ENCODE measurements at regions not wholly inside any gene's neighbourhood (a gene's known extent, or its start where the extent isn't known, plus 50 kb on each side); places are given as distances from the start of the nearest gene placed in this dataset.

DNA sequence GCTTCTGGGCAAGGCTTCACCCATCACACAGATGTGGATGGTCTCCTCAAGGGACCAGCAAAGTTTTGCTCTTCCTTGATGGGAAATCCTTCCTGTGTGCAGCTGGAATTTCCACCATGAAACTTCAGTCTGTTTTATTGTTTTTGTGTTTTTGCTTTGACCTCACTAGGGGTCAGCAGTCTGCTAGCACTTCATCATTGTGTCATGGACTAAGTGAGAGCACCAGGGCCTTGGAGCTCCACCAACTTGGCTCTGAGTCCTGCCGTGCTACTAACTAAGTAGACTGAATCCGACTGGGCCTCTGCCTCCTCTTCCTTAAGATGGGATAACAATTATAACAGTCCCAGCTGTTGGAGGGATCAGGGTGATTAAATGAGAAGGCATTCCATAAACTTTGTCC is 305.8 kb upstream of the NCAM1 start:
- Histone ChIP-seq H3K4me3 (ENCODE audit: low read depth, low read length) (no peak overlapping the region), H2AFZ (no peak overlapping the region), H3K4me1 (no peaks in the 10 kb centered on the region), H3K36me3 (ENCODE audit: control insufficient read depth, insufficient read depth, low read length) (no peaks in the 10 kb centered on the region), H3K79me2 (no peaks in the 10 kb centered on the region), H3K27me3 (ENCODE audit: control insufficient read depth, insufficient read depth, low read length) (no peaks in the 10 kb centered on the region), H3K27ac (no peak overlapping the region), H3K9me3 (ENCODE audit: control insufficient read depth, low read length) (no peaks in the 10 kb centered on the region), H3K4me2 (ENCODE audit: low read length) (no peak overlapping the region), H3K9ac (no peak overlapping the region)
- TF ChIP-seq, protein P1, sequence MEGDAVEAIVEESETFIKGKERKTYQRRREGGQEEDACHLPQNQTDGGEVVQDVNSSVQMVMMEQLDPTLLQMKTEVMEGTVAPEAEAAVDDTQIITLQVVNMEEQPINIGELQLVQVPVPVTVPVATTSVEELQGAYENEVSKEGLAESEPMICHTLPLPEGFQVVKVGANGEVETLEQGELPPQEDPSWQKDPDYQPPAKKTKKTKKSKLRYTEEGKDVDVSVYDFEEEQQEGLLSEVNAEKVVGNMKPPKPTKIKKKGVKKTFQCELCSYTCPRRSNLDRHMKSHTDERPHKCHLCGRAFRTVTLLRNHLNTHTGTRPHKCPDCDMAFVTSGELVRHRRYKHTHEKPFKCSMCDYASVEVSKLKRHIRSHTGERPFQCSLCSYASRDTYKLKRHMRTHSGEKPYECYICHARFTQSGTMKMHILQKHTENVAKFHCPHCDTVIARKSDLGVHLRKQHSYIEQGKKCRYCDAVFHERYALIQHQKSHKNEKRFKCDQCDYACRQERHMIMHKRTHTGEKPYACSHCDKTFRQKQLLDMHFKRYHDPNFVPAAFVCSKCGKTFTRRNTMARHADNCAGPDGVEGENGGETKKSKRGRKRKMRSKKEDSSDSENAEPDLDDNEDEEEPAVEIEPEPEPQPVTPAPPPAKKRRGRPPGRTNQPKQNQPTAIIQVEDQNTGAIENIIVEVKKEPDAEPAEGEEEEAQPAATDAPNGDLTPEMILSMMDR (IDR thresholded peaks at IDR 0.05): no peak

DNA sequence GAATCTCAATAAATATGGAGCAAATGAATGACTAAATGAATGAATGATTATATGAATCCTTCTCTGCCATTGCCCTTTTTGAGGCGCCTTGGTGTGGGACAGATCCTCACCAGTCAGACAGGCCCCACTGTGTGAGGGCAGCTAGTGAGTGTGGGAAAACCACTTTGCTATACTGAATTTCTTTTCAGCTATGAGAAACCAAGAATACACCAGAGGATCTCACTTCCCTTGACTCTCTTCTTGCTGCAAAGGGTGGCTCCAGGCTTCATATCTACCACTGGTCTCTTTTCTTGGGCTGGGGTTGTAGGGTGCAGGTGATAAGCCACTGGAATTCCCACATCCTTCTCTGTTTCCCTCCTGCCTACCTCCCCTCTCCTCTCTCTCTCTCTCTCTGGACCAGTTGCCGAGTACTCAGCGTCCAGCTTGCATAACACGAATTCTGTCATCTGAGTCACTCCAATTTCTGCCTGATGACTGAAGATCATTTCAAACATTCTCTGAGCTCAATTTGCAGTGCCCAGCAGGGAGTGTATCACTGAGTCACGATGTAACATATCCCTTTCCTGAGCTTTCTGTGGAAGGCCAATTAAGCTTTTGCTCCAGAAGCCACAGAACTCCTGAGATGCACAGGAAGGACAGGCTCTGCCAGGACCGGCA is 304.3 kb upstream of the NCAM1 start:
- H3K27ac ChIP-seq: no peak overlapping the region

DNA sequence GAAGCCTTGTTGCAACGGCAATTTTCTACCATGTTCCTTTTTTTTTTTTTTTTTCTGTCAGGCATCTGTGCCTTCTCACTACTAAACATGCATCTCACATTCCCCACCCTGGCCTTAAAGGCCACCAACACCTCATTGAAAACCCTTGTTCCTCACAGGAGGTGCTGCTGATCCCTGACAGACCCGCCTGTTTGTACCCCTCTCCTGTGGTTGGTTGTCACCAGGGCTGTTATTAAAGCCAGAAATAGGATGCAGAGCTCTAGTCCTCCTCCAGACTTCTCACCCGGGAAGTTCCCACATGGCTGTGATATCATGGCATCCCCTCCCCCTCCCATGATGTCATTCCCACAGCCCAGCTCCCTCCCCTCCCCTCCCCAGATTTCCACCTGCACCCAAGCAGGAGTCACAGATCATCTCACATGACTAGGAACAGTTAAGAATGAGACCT is 302.8 kb upstream of the NCAM1 start:
- H3K27ac ChIP-seq: no peak overlapping the region
- H3K27me3 ChIP-seq (ENCODE audit: control insufficient read depth, insufficient read depth, low read length): no peaks in the 10 kb centered on the region
- no peak overlapping the region for H3K4me3 ChIP-seq (ENCODE audit: low read depth, low read length)
- H3K36me3 ChIP-seq (ENCODE audit: control insufficient read depth, insufficient read depth, low read length): no peaks in the 10 kb centered on the region
- no peak overlapping the region for H3K4me2 ChIP-seq (ENCODE audit: low read length)
- H3K9me3 ChIP-seq (ENCODE audit: control insufficient read depth, low read length): no peaks in the 10 kb centered on the region
- H3K79me2 ChIP-seq: no peaks in the 10 kb centered on the region
- H3K9ac ChIP-seq: no peak overlapping the region
- H3K4me1 ChIP-seq: no peaks in the 10 kb centered on the region
- TF ChIP-seq, protein P1 (IDR thresholded peaks at IDR 0.05): no peak
- H2AFZ ChIP-seq: no peak overlapping the region

More for the DNA sequence above, 304.3 kb upstream of the NCAM1 start:
- no peak overlapping the region for H2AFZ ChIP-seq
- H3K9ac ChIP-seq: no peak overlapping the region
- H3K79me2 ChIP-seq: no peaks in the 10 kb centered on the region
- H3K27me3 ChIP-seq (ENCODE audit: control insufficient read depth, insufficient read depth, low read length): no peaks in the 10 kb centered on the region
- H3K4me2 ChIP-seq (ENCODE audit: low read length): no peak overlapping the region
- no peaks in the 10 kb centered on the region for H3K4me1 ChIP-seq
- H3K36me3 ChIP-seq (ENCODE audit: control insufficient read depth, insufficient read depth, low read length): no peaks in the 10 kb centered on the region
- no peak overlapping the region for H3K4me3 ChIP-seq (ENCODE audit: low read depth, low read length)
- TF ChIP-seq, protein P1 (IDR thresholded peaks at IDR 0.05): no peak
- H3K9me3 ChIP-seq (ENCODE audit: control insufficient read depth, low read length): no peaks in the 10 kb centered on the region

DNA sequence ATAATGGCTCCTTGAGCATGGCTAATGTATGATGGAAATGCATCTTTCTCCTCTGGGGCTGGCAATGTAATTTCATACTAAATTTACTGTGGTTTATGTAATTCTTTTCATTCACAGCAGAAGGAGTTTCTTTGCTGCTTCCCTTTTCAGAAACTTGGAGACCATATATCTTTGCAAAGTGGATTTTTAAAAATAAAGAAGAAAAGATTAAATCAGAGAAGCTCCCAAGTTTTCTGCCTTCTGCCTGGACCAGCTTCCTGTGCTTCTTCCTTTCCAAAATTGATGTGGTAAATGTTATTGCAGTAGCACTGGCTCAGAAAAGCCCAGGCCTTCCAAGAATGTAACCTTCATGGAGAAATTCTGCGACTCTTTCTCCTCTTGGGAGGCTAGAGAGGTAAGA is 300.1 kb upstream of the NCAM1 start:
- Histone ChIP-seq H3K9ac (no peak overlapping the region), H3K4me3 (ENCODE audit: low read depth, low read length) (no peak overlapping the region), H3K9me3 (ENCODE audit: control insufficient read depth, low read length) (no peaks in the 10 kb centered on the region), H3K36me3 (ENCODE audit: control insufficient read depth, insufficient read depth, low read length) (no peaks in the 10 kb centered on the region), H3K79me2 (no peaks in the 10 kb centered on the region), H3K4me2 (ENCODE audit: low read length) (no peak overlapping the region), H2AFZ (no peak overlapping the region), H3K27ac (no peak overlapping the region), H3K27me3 (ENCODE audit: control insufficient read depth, insufficient read depth, low read length) (no peaks in the 10 kb centered on the region), H3K4me1 (no peaks in the 10 kb centered on the region)
- TF ChIP-seq, protein P1 (IDR thresholded peaks at IDR 0.05): no peak

DNA sequence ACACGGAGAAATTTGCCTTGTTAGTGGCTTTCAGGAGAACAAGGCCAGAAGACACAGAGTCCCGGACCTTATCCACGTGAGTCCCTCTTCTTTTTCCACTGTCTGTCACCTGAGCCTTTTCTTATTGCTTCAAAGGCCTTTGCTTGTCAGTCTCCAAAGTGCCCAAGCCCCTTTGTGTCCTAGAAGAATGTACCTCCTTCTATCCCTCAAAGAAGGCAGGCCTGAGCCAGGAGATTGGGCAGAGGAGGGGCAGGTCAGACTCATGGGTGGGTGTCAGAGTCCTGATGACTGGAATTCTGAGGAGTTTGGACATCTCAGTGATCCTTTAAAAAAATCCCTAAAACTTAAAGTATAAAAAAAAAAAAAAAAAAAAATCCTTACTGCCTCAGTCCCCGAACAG is 299.6 kb upstream of the NCAM1 start:
- no peaks in the 10 kb centered on the region for H3K27me3 ChIP-seq (ENCODE audit: control insufficient read depth, insufficient read depth, low read length)
- no peak overlapping the region for H2AFZ ChIP-seq
- H3K4me2 ChIP-seq (ENCODE audit: low read length): no peak overlapping the region
- H3K36me3 ChIP-seq (ENCODE audit: control insufficient read depth, insufficient read depth, low read length): no peaks in the 10 kb centered on the region
- TF ChIP-seq, protein P1 (IDR thresholded peaks at IDR 0.05): no peak
- H3K9me3 ChIP-seq (ENCODE audit: control insufficient read depth, low read length): no peaks in the 10 kb centered on the region
- H3K4me3 ChIP-seq (ENCODE audit: low read depth, low read length): no peak overlapping the region
- H3K9ac ChIP-seq: no peak overlapping the region
- H3K79me2 ChIP-seq: no peaks in the 10 kb centered on the region
- no peak overlapping the region for H3K27ac ChIP-seq
- no peaks in the 10 kb centered on the region for H3K4me1 ChIP-seq
